Neural progenitor cell (in vitro differentiated cells): ENCODE measurements at regions not wholly inside any gene's neighbourhood (a gene's known extent, or its start where the extent isn't known, plus 50 kb on each side); places are given as distances from the start of the nearest gene placed in this dataset.

Experiments used
- CTCF ChIP-seq: fragments of 200-600 bp; sonication (generic); IDR thresholded peaks from 2 replicates; pipeline ENCODE4 v1.5.1; 2017; ENCODE audit warnings: antibody characterized with exemption, mild to moderate bottlenecking
- EZH2 ChIP-seq: fragments of 200-600 bp; sonication (generic); IDR thresholded peaks from 2 replicates; pipeline ENCODE4 v1.6.1; 2017; ENCODE audit warnings: antibody characterized with exemption, mild to moderate bottlenecking, moderate library complexity

GRCh38 chr4:160235771-160236170 lies 1132.9 kb downstream of the RAPGEF2 start:
- no peak for TF ChIP-seq CTCF
- TF ChIP-seq EZH2, result no peak
